H9 (cell line): ENCODE measurements at regions not wholly inside any gene's neighbourhood (a gene's known extent, or its start where the extent isn't known, plus 50 kb on each side); places are given as distances from the start of the nearest gene placed in this dataset.

ENCODE experiments used
- DNase-seq: peaks from one replicate; pipeline ENCODE4 v3.0.0-alpha.2; 2017
- H2AFZ ChIP-seq: one replicate; pipeline ENCODE4 v1.6.1; 2013; ENCODE audit warnings: mild to moderate bottlenecking, low read length, control low read depth, moderate library complexity
- H2AK5ac ChIP-seq: 2 replicates; pipeline ENCODE4 v1.6.1; 2013; ENCODE audit warnings: low read length, control low read depth, mixed read lengths; ENCODE audit not compliant: insufficient read length
- H2BK120ac ChIP-seq: one replicate; pipeline ENCODE4 v1.6.1; 2013; ENCODE audit warnings: low read depth, mild to moderate bottlenecking, low read length, control low read depth, inconsistent platforms; ENCODE audit not compliant: poor library complexity, severe bottlenecking
- H2BK12ac ChIP-seq: 2 replicates; pipeline ENCODE4 v1.6.1; 2013; ENCODE audit warnings: low read length, control low read depth, mixed read lengths, low read depth; ENCODE audit not compliant: insufficient read length
- H2BK15ac ChIP-seq: 2 replicates; pipeline ENCODE4 v1.6.1; 2013; ENCODE audit warnings: low read depth, low read length, control low read depth
- H2BK20ac ChIP-seq: one replicate; pipeline ENCODE4 v1.6.1; 2013; ENCODE audit warnings: low read depth, mild to moderate bottlenecking, low read length, control low read depth, inconsistent platforms; ENCODE audit not compliant: poor library complexity, severe bottlenecking
- H2BK5ac ChIP-seq: 2 replicates; pipeline ENCODE4 v1.6.1; 2013; ENCODE audit warnings: low read length, control low read depth, mixed read lengths; ENCODE audit not compliant: insufficient read length
- H3K14ac ChIP-seq: 2 replicates; pipeline ENCODE4 v1.6.1; 2013; ENCODE audit warnings: low read length, control low read depth; ENCODE audit not compliant: insufficient read depth
- H3K18ac ChIP-seq: 2 replicates; pipeline ENCODE4 v1.6.1; 2013; ENCODE audit warnings: low read depth, mild to moderate bottlenecking, mixed read lengths, low read length, control low read depth; ENCODE audit not compliant: insufficient read length
- H3K23ac ChIP-seq: 2 replicates; pipeline ENCODE4 v1.6.1; 2013; ENCODE audit warnings: low read length, control low read depth, mixed read lengths, low read depth; ENCODE audit not compliant: insufficient read length
- H3K23me2 ChIP-seq: 2 replicates; pipeline ENCODE4 v1.6.1; 2013; ENCODE audit warnings: low read depth, mild to moderate bottlenecking, mixed read lengths, low read length, control low read depth; ENCODE audit not compliant: insufficient read length, poor library complexity, severe bottlenecking
- H3K27ac ChIP-seq: 2 replicates; pipeline ENCODE4 v1.5.1; 2013; ENCODE audit warnings: low read length, control low read depth, mixed read lengths, low read depth; ENCODE audit not compliant: insufficient read length
- H3K27me3 ChIP-seq: 2 replicates; pipeline ENCODE4 v1.6.1; 2013; ENCODE audit warnings: low read length, control low read depth, inconsistent platforms; ENCODE audit not compliant: insufficient read depth
- H3K4ac ChIP-seq: 2 replicates; pipeline ENCODE4 v1.6.1; 2013; ENCODE audit warnings: low read depth, mild to moderate bottlenecking, control low read depth, inconsistent platforms, low read length, moderate library complexity
- H3K4me1 ChIP-seq: 2 replicates; pipeline ENCODE4 v1.6.1; 2013; ENCODE audit warnings: low read length, control low read depth, inconsistent platforms; ENCODE audit not compliant: insufficient read depth
- H3K4me2 ChIP-seq: 2 replicates; pipeline ENCODE4 v1.6.1; 2013; ENCODE audit warnings: low read length, control low read depth, mixed read lengths; ENCODE audit not compliant: insufficient read length, insufficient read depth
- H3K56ac ChIP-seq: 2 replicates; pipeline ENCODE4 v1.6.1; 2013; ENCODE audit warnings: low read depth, mild to moderate bottlenecking, mixed read lengths, low read length, control low read depth; ENCODE audit not compliant: insufficient read length
- H3K79me1 ChIP-seq: 2 replicates; pipeline ENCODE4 v1.6.1; 2013; ENCODE audit warnings: low read depth, mild to moderate bottlenecking, moderate library complexity, low read length, control low read depth, inconsistent platforms; ENCODE audit not compliant: insufficient read depth, poor library complexity, severe bottlenecking
- H3K79me2 ChIP-seq: 2 replicates; pipeline ENCODE4 v1.6.1; 2013; ENCODE audit warnings: low read length, control low read depth, inconsistent platforms; ENCODE audit not compliant: insufficient read depth
- H3K9ac ChIP-seq: 2 replicates; pipeline ENCODE4 v1.6.1; 2013; ENCODE audit warnings: low read length, control low read depth, mixed read lengths; ENCODE audit not compliant: insufficient read length; ENCODE audit errors: extremely low read depth
- H3K9me3 ChIP-seq: one replicate; pipeline ENCODE4 v1.6.1; 2013; ENCODE audit warnings: low read depth, low read length, inconsistent platforms; ENCODE audit not compliant: control insufficient read depth
- H3T11ph ChIP-seq: one replicate; pipeline ENCODE4 v1.6.1; 2013; ENCODE audit warnings: mild to moderate bottlenecking, low read length, control low read depth, inconsistent platforms
- H4K20me1 ChIP-seq: one replicate; pipeline ENCODE4 v1.6.1; 2013; ENCODE audit not compliant: control insufficient read depth, insufficient read length, insufficient read depth
- H4K5ac ChIP-seq: 2 replicates; pipeline ENCODE4 v1.6.1; 2013; ENCODE audit warnings: low read depth, mild to moderate bottlenecking, mixed read lengths, low read length, control low read depth; ENCODE audit not compliant: insufficient read length
- H4K8ac ChIP-seq: replicated peaks from 2 replicates; pipeline ENCODE4 v1.6.1; 2013; ENCODE audit warnings: low read length, control low read depth, mixed read lengths, low read depth; ENCODE audit not compliant: insufficient read length
- H4K91ac ChIP-seq: 2 replicates; pipeline ENCODE4 v1.6.1; 2013; ENCODE audit warnings: low read depth, mild to moderate bottlenecking, moderate library complexity, mixed read lengths, low read length, control low read depth; ENCODE audit not compliant: insufficient read length
- H3K27ac Mint-ChIP-seq, 3 experiments: 2 replicates in 2 of 3; 3 replicates in 1 of 3; pipeline ENCODE4 v1.8.0; 2020 to 2021; ENCODE audit warnings: mixed read lengths in 3 of 3, mild to moderate bottlenecking in 1 of 3, moderate library complexity in 1 of 3
- H3K27me3 Mint-ChIP-seq: 2 replicates; pipeline ENCODE4 v1.8.0; 2021; ENCODE audit warnings: low read depth, mild to moderate bottlenecking, moderate library complexity, mixed read lengths
- H3K36me3 Mint-ChIP-seq, 3 experiments: 2 replicates in 2 of 3; 3 replicates in 1 of 3; pipeline ENCODE4 v1.8.0; 2020 to 2021; ENCODE audit warnings: low read depth in 3 of 3, mixed read lengths in 3 of 3; ENCODE audit not compliant: insufficient read depth in 1 of 3
- H3K4me1 Mint-ChIP-seq, 2 experiments: 2 replicates each; pipeline ENCODE4 v1.8.0; 2020; ENCODE audit warnings: mixed read lengths in 2 of 2
- H3K4me3 Mint-ChIP-seq, 2 experiments: 2 replicates in 1 of 2; 3 replicates in 1 of 2; pipeline ENCODE4 v1.8.0; 2020 to 2021; ENCODE audit warnings: mild to moderate bottlenecking in 2 of 2, mixed read lengths in 2 of 2, moderate library complexity in 1 of 2
- H3K9me3 Mint-ChIP-seq, 2 experiments: 2 replicates in 1 of 2; 3 replicates in 1 of 2; pipeline ENCODE4 v1.8.0; 2020; ENCODE audit warnings: mild to moderate bottlenecking in 2 of 2, mixed read lengths in 2 of 2, moderate library complexity in 1 of 2
- CTCF ChIP-seq: fragments of 200-600 bp; sonication (generic); conservative IDR thresholded peaks from 3 replicates; pipeline ENCODE4 v1.8.0; 2021; ENCODE audit warnings: antibody characterized with exemption, mild to moderate bottlenecking
- WGBS: extraction: QIAGEN DNeasy Blood & Tissue Kit; methylation state at CpG from one replicate; pipeline ENCODE4 v1.1.7; 2013; ENCODE audit warnings: missing lambda C conversion rate, low lambda C conversion rate, mixed read lengths; ENCODE audit not compliant: insufficient read length; ENCODE audit errors: extremely low coverage; 5-methylcytosine and 5-hydroxymethylcytosine counted together

GRCh38 chr1:88421997-88422396, 262.1 kb upstream of the PKN2 start:
- H3K79me2 ChIP-seq: no peaks in the 10 kb centered on the region
- no peak overlapping the region for H3K4me2 ChIP-seq
- H3K4me3 Mint-ChIP-seq: no peak overlapping the region
- no peaks in the 10 kb centered on the region for H3K4me1 ChIP-seq
- H3K18ac ChIP-seq: no peak overlapping the region
- H3K27ac ChIP-seq: no peak overlapping the region
- H2BK5ac ChIP-seq: no peak overlapping the region
- H4K20me1 ChIP-seq: no peaks in the 10 kb centered on the region
- H3K4ac ChIP-seq: no peak overlapping the region
- no peak for DNase-seq
- H3K27ac Mint-ChIP-seq: no peak overlapping the region
- H3K14ac ChIP-seq: no peak overlapping the region
- no peaks in the 10 kb centered on the region for H3K79me1 ChIP-seq
- no peak overlapping the region for H4K91ac ChIP-seq
- no peak overlapping the region for H3K23ac ChIP-seq
- H4K8ac ChIP-seq: no peak overlapping the region
- no peak overlapping the region for H3K56ac ChIP-seq
- no peak overlapping the region for H4K5ac ChIP-seq
- H2BK20ac ChIP-seq: no peak overlapping the region
- H3K27me3 ChIP-seq: no peaks in the 10 kb centered on the region
- H2AK5ac ChIP-seq: no peak overlapping the region
- no peaks in the 10 kb centered on the region for H3K9me3 ChIP-seq
- peaks cover 13% of the 10 kb centered on the region in 2 experiments for H3K9me3 Mint-ChIP-seq
- H3K27me3 Mint-ChIP-seq: no peaks in the 10 kb centered on the region
- H2BK12ac ChIP-seq: no peak overlapping the region
- H3K4me1 Mint-ChIP-seq: peaks cover 4 to 8% of the 10 kb centered on the region in 2 experiments; a peak in 3 of 4 replicates
- no peaks in the 10 kb centered on the region for H3K23me2 ChIP-seq
- no peak for TF ChIP-seq CTCF
- no peak overlapping the region for H2BK15ac ChIP-seq
- no peak overlapping the region for H2BK120ac ChIP-seq
- H2AFZ ChIP-seq: no peak overlapping the region
- H3K36me3 Mint-ChIP-seq: peaks cover 0 to 10% (median 4%) of the 10 kb centered on the region in 3 experiments; a peak in 4 of 7 replicates
- no peak overlapping the region for H3K9ac ChIP-seq
- no CpG with 5 or more reads among the region's 1 CpG for WGBS
- no peak overlapping the region for H3T11ph ChIP-seq
